ENCODE measurements at regions not wholly inside any gene's neighbourhood (a gene's known extent, or its start where the extent isn't known, plus 50 kb on each side); places are given as distances from the start of the nearest gene placed in this dataset.
"Not testable (repeated sequence)": the region's sequence is repeated elsewhere in the genome, so short reads cannot be mapped to it uniquely, and the experiment has no call there.

DNA sequence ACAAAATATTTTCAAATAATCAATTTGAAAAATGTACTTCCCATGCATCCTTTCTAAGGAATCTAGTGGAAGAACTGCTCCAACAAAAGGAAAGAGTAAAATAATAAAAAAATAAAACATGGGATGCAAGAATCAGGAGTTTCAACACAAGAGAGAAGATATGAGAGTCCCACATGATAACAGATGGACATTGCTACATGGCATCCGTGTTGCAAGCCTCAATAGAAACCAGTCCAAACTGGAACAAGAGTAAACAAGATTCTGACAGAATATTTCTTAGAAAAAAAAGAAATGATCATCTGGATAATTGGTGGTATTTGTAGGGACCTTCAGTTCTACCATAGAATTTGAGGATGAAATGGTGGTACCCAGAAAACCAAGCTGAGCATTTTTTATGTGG, 186.8 kb downstream of the FRK start:
- no peak for TF ChIP-seq CTCF (conservative IDR thresholded peaks at IDR 0.05; ENCODE audit: low read length)
- no peak for DNase-seq (ENCODE audit: low read depth)
- no peak overlapping the region for H3K4me3 ChIP-seq (ENCODE audit: low read length)

GRCh38 chr6:115870464-115870863, 190.2 kb downstream of the FRK start:
- no peak overlapping the region for H3K4me3 ChIP-seq (ENCODE audit: low read length)
- no peak for DNase-seq (ENCODE audit: low read depth)
- TF ChIP-seq CTCF (conservative IDR thresholded peaks at IDR 0.05; ENCODE audit: low read length): no peak

- TF ChIP-seq CTCF (conservative IDR thresholded peaks at IDR 0.05; ENCODE audit: low read length): no peak
- H3K4me3 ChIP-seq (ENCODE audit: low read length): no peak overlapping the region
- DNase-seq (ENCODE audit: low read depth): no peak
Measured at GRCh38 chr6:115865914-115866313, 194.8 kb downstream of the FRK start.

DNA sequence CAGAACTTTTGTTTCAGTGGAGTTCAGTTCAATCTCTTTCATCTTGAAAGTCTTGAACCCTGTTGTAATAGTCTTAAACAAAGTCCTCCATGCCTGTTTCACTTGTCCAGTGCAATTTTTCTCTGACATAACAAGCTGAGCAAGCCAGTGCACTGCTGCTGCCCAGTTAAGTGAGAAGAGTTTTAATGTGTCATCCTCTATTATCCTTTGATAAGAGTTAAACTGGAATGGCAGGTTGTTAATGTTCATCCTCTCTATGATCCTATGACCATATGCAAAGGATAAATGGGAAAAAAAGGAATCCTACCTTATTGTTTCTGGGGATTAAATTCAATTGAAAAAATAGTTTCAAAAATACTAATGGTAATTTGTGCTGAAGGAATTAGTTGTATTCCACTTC, 197.5 kb downstream of the FRK start:
- H3K4me3 ChIP-seq (ENCODE audit: low read length): no peak overlapping the region
- no peak for DNase-seq (ENCODE audit: low read depth)
- TF ChIP-seq CTCF (conservative IDR thresholded peaks at IDR 0.05; ENCODE audit: low read length): no peak

DNA sequence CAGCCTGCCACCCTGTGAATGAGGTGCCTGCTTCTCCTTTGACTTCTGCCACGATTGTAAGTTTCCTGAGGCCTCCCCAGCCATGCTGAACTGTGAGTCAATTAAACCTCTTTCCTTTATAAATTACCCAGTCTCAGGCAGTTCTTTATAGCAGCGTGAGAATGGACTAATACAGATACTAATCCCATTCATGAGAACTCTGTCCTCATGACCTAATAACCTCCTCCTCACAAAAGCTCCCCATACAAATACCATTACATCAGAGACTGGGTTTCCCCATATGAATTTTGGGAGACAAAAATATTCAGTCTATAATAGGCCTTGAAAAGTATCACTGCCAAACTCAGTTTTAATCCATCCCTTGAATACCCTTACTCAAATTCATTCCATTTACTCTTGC, 199.0 kb downstream of the FRK start:
- not testable (repeated sequence) for DNase-seq (ENCODE audit: low read depth); H3K4me3 ChIP-seq (ENCODE audit: low read length)

- DNase-seq (ENCODE audit: low read depth); H3K4me3 ChIP-seq (ENCODE audit: low read length): not testable (repeated sequence)
Measured at GRCh38 chr6:115859577-115859976, 201.1 kb downstream of the FRK start.

GRCh38 chr6:115854866-115855665, 205.6 kb downstream of the FRK start:
- DNase-seq (ENCODE audit: low read depth): no peak
- no peak for TF ChIP-seq CTCF (conservative IDR thresholded peaks at IDR 0.05; ENCODE audit: low read length)
- no peak overlapping the region for H3K4me3 ChIP-seq (ENCODE audit: low read length)

DNA sequence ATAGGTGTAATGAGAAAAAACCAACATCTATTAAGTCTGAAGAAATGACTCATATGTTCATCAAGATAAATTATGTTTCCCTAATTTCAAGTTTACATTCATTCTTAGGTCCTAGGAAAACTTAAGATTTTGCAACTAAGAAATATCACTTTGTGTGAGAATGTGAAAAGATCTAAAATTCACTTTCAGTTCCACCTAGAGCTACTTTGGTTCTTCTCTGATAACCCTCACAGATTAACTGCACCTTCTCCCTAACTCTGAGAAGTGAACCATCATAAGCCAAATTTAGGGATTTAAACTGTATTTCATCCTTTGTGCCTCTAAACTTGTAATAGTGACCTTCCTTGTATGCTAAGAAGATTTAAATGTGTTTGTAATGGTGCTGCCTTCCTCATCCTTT, 213.0 kb downstream of the FRK start:
- no peak for TF ChIP-seq CTCF (conservative IDR thresholded peaks at IDR 0.05; ENCODE audit: low read length)
- no peak for DNase-seq (ENCODE audit: low read depth)
- no peak overlapping the region for H3K4me3 ChIP-seq (ENCODE audit: low read length)
